Fibroblast of lung (primary cell): ENCODE measurements at regions not wholly inside any gene's neighbourhood (a gene's known extent, or its start where the extent isn't known, plus 50 kb on each side); places are given as distances from the start of the nearest gene placed in this dataset.

Experiments
- EZH2 ChIP-seq: IDR thresholded peaks from 2 replicates; pipeline ENCODE4 v1.5.1; 2012; ENCODE audit warnings: low read length, control low read depth, mild to moderate bottlenecking; ENCODE audit errors: missing control alignments
- TF ChIP-seq, protein P1 (sequence below), 2 donors: IDR thresholded peaks in 1 of 2; conservative IDR thresholded peaks in 1 of 2; 1 replicate in 1 of 2; 2 replicates in 1 of 2; pipeline ENCODE4 v1.5.1; 2011 to 2012; ENCODE audit warnings: low read length in 2 of 2, control low read depth in 1 of 2, inconsistent platforms in 1 of 2, low read depth in 1 of 2, mild to moderate bottlenecking in 1 of 2

DNA sequence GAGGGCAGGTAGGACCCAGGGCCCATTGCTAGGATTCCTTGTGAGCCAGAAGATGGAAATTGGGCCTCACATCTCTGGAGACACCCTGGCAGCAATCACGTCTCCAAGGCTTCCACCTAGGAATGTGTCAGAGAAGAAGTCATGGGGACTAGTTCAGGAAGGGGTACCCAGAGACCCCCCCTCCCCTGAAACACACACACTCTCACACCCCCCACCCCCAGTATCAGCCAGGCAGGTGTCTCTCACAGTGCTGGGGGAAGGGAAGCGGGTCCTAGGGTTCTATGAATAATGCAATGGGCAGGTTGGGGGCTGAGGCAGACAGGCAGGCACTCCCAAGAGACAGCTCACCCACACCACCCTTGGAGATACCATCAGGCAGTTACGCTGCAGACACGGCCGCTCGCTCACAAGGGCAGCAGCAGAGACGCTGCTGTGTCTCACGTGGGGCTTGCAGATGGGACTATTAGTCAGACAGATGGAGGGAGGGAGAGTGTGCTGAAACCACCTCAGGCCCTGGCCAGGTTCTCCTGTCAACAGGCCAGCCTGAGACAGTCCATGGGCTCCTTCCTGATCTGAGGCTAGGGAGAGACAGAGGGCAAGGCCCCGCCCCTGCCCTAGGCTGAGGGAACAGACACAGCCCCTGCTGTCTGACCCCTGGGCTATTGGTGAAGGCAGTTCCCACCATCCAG, 134.6 kb downstream of the CYP26B1 start:
- TF ChIP-seq, protein P1, sequence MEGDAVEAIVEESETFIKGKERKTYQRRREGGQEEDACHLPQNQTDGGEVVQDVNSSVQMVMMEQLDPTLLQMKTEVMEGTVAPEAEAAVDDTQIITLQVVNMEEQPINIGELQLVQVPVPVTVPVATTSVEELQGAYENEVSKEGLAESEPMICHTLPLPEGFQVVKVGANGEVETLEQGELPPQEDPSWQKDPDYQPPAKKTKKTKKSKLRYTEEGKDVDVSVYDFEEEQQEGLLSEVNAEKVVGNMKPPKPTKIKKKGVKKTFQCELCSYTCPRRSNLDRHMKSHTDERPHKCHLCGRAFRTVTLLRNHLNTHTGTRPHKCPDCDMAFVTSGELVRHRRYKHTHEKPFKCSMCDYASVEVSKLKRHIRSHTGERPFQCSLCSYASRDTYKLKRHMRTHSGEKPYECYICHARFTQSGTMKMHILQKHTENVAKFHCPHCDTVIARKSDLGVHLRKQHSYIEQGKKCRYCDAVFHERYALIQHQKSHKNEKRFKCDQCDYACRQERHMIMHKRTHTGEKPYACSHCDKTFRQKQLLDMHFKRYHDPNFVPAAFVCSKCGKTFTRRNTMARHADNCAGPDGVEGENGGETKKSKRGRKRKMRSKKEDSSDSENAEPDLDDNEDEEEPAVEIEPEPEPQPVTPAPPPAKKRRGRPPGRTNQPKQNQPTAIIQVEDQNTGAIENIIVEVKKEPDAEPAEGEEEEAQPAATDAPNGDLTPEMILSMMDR (conservative IDR thresholded peaks at IDR 0.05 in 1 of 2, IDR thresholded peaks at IDR 0.05 in 1 of 2; ENCODE audit: low read depth in 1 of 2, low read length in 2 of 2), result no peak
- TF ChIP-seq EZH2, result no peak
